ENCODE measurements at regions not wholly inside any gene's neighbourhood (a gene's known extent, or its start where the extent isn't known, plus 50 kb on each side); places are given as distances from the start of the nearest gene placed in this dataset.

DNA sequence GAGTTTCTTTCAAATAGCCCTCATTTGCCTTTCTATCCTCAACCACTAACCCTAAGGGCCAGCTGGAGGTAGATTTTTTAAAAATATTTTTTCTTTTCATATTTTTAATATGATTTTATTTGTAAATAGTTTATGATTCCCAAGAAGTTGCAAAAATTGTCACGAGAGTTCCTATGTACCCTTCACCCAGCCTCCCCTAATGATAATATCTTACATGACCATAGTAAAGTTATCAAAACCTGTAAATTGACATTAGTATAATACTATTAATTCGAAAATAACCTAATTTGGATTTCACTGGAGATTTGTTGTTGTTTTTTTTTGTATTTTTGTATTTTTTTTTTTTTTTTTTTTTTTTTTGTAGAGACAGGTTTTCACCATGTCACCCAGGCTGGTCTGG, 495.5 kb downstream of the MIAT start:
- TF ChIP-seq ATF3 (IDR thresholded peaks at IDR 0.05; ENCODE audit: insufficient read depth, low read depth, low read length) (no peak), MAFK (IDR thresholded peaks at IDR 0.05; ENCODE audit: low read depth, low read length) (no peak), CTCF (IDR thresholded peaks at IDR 0.05; ENCODE audit: control extremely low read depth in 1 of 3, insufficient read depth in 1 of 3, low read depth in 1 of 3, low read length in 3 of 3) (no peak), POLR2A (IDR thresholded peaks at IDR 0.05; ENCODE audit: control extremely low read depth in 1 of 2, low read depth in 2 of 2, low read length in 2 of 2) (no peak), BCL11A (IDR thresholded peaks at IDR 0.05; ENCODE audit: low read depth in 2 of 2, low read length in 2 of 2) (no peak), JUN (IDR thresholded peaks at IDR 0.05; ENCODE audit: low read depth, low read length) (no peak), EZH2 (IDR thresholded peaks at IDR 0.05; ENCODE audit: low read depth, low read length, severe bottlenecking) (no peak), FOSL1 (IDR thresholded peaks at IDR 0.05; ENCODE audit: insufficient read depth, low read depth, low read length) (no peak), TAF1 (IDR thresholded peaks at IDR 0.05; ENCODE audit: low read depth, low read length) (no peak), SRF (IDR thresholded peaks at IDR 0.05; ENCODE audit: low read depth, low read length) (no peak), POLR2AphosphoS5 (IDR thresholded peaks at IDR 0.05; ENCODE audit: low read depth, low read length) (no peak)
- TF ChIP-seq, protein P1, sequence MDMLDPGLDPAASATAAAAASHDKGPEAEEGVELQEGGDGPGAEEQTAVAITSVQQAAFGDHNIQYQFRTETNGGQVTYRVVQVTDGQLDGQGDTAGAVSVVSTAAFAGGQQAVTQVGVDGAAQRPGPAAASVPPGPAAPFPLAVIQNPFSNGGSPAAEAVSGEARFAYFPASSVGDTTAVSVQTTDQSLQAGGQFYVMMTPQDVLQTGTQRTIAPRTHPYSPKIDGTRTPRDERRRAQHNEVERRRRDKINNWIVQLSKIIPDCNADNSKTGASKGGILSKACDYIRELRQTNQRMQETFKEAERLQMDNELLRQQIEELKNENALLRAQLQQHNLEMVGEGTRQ (IDR thresholded peaks at IDR 0.05; ENCODE audit: low read length): no peak
- TF ChIP-seq, protein P2, sequence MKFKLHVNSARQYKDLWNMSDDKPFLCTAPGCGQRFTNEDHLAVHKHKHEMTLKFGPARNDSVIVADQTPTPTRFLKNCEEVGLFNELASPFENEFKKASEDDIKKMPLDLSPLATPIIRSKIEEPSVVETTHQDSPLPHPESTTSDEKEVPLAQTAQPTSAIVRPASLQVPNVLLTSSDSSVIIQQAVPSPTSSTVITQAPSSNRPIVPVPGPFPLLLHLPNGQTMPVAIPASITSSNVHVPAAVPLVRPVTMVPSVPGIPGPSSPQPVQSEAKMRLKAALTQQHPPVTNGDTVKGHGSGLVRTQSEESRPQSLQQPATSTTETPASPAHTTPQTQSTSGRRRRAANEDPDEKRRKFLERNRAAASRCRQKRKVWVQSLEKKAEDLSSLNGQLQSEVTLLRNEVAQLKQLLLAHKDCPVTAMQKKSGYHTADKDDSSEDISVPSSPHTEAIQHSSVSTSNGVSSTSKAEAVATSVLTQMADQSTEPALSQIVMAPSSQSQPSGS (IDR thresholded peaks at IDR 0.05; ENCODE audit: low read length): no peak
- TF ChIP-seq, protein P3, sequence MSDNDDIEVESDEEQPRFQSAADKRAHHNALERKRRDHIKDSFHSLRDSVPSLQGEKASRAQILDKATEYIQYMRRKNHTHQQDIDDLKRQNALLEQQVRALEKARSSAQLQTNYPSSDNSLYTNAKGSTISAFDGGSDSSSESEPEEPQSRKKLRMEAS (IDR thresholded peaks at IDR 0.05): no peak

Data from H1 (cell line).